Liver (tissue), 8 donors: ENCODE measurements at regions not wholly inside any gene's neighbourhood (a gene's known extent, or its start where the extent isn't known, plus 50 kb on each side); places are given as distances from the start of the nearest gene placed in this dataset.

Source experiments
- DNase-seq: peaks from one replicate; pipeline ENCODE4 v3.0.0-alpha.2; 2017; ENCODE audit warnings: low spot score
- H3K27ac ChIP-seq, 2 donors: one replicate each; pipeline ENCODE4 v1.7.0; 2013; ENCODE audit warnings: inconsistent platforms in 2 of 2, low read length in 2 of 2, control low read depth in 1 of 2, low read depth in 1 of 2, mild to moderate bottlenecking in 1 of 2
- H3K27me3 ChIP-seq, 4 donors: one replicate each; pipeline versions ENCODE4 v1.6.1 to v1.7.0; 2013; ENCODE audit warnings: low read length in 3 of 4, inconsistent platforms in 1 of 4, mild to moderate bottlenecking in 1 of 4, moderate library complexity in 1 of 4; ENCODE audit not compliant: control insufficient read depth in 4 of 4, insufficient read depth in 4 of 4
- H3K36me3 ChIP-seq, 4 donors: one replicate each; pipeline versions ENCODE4 v1.6.1 to v1.7.0; 2013; ENCODE audit warnings: low read length in 3 of 4, mild to moderate bottlenecking in 3 of 4, low read depth in 1 of 4, moderate library complexity in 1 of 4; ENCODE audit not compliant: control insufficient read depth in 4 of 4, insufficient read depth in 3 of 4
- H3K4me1 ChIP-seq, 4 donors: one replicate each; pipeline versions ENCODE4 v1.6.1 to v1.7.0; 2013; ENCODE audit warnings: low read length in 3 of 4, mild to moderate bottlenecking in 3 of 4, moderate library complexity in 1 of 4; ENCODE audit not compliant: control insufficient read depth in 4 of 4, insufficient read depth in 4 of 4
- H3K4me3 ChIP-seq, 3 donors: one replicate each; pipeline versions ENCODE4 v1.6.1 to v1.7.0; 2013; ENCODE audit warnings: low read length in 3 of 3, control low read depth in 1 of 3, low read depth in 1 of 3, mild to moderate bottlenecking in 1 of 3
- H3K9ac ChIP-seq, 2 donors: one replicate each; pipeline ENCODE4 v1.7.0; 2013; ENCODE audit warnings: low read length in 2 of 2, mild to moderate bottlenecking in 2 of 2, moderate library complexity in 2 of 2, control low read depth in 1 of 2, low read depth in 1 of 2
- H3K9me3 ChIP-seq, 4 donors: one replicate each; pipeline versions ENCODE4 v1.6.1 to v1.7.0; 2013; ENCODE audit warnings: low read length in 3 of 4; ENCODE audit not compliant: control insufficient read depth in 4 of 4
- FOXA2 ChIP-seq: IDR thresholded peaks from 2 replicates; pipeline ENCODE4 v1.6.1; 2016; ENCODE audit warnings: antibody characterized with exemption
- GABPA ChIP-seq, 2 donors: IDR thresholded peaks in 1 of 2; conservative IDR thresholded peaks in 1 of 2; 2 replicates each; pipeline ENCODE4 v1.6.1; 2016; ENCODE audit warnings: antibody characterized with exemption in 2 of 2, mild to moderate bottlenecking in 1 of 2, moderate library complexity in 1 of 2
- HNF4A ChIP-seq, 2 donors: conservative IDR thresholded peaks; 2 replicates each; pipeline ENCODE4 v1.6.1; 2016; ENCODE audit warnings: antibody characterized with exemption in 2 of 2, mild to moderate bottlenecking in 2 of 2
- HNF4G ChIP-seq: IDR thresholded peaks from 2 replicates; pipeline ENCODE4 v1.6.1; 2016; ENCODE audit warnings: antibody characterized with exemption
- JUND ChIP-seq, 2 donors: IDR thresholded peaks; 2 replicates each; pipeline ENCODE4 v1.6.1; 2016; ENCODE audit warnings: antibody characterized with exemption in 2 of 2
- NR2F2 ChIP-seq: IDR thresholded peaks from 2 replicates; pipeline ENCODE4 v1.6.1; 2016; ENCODE audit warnings: antibody characterized with exemption
- RAD21 ChIP-seq, 2 donors: IDR thresholded peaks; 2 replicates each; pipeline ENCODE4 v1.6.1; 2016; ENCODE audit warnings: antibody characterized with exemption in 2 of 2, mild to moderate bottlenecking in 2 of 2
- RXRA ChIP-seq, 2 donors: IDR thresholded peaks; 2 replicates each; pipeline ENCODE4 v1.6.1; 2017 to 2018; ENCODE audit warnings: antibody characterized with exemption in 2 of 2, mild to moderate bottlenecking in 1 of 2
- SP1 ChIP-seq: IDR thresholded peaks from 2 replicates; pipeline ENCODE4 v1.6.1; 2018; ENCODE audit warnings: antibody characterized with exemption, mild to moderate bottlenecking
- TAF1 ChIP-seq: conservative IDR thresholded peaks from 2 replicates; pipeline ENCODE4 v1.6.1; 2016; ENCODE audit warnings: antibody characterized with exemption, mild to moderate bottlenecking
- YY1 ChIP-seq: IDR thresholded peaks from 2 replicates; pipeline ENCODE4 v1.6.1; 2016; ENCODE audit warnings: antibody characterized with exemption, mild to moderate bottlenecking
- WGBS: extraction: QIAGEN DNeasy Blood & Tissue Kit; methylation state at CpG from one replicate; pipeline ENCODE4 v1.1.7; 2013; 5-methylcytosine and 5-hydroxymethylcytosine counted together
- TF ChIP-seq, protein P1 (sequence below): fragments of 150-350 bp; IDR thresholded peaks from 2 replicates; pipeline ENCODE4 v1.5.1; 2017; ENCODE audit warnings: improper control_type of control experiment, low read depth, low read length; ENCODE audit not compliant: missing input control
- TF ChIP-seq, protein P2 (sequence below): IDR thresholded peaks from 2 replicates; pipeline ENCODE4 v1.6.1; 2016; ENCODE audit warnings: antibody characterized with exemption
- TF ChIP-seq, protein P3 (sequence below): IDR thresholded peaks from 2 replicates; pipeline ENCODE4 v1.6.1; 2016; ENCODE audit warnings: antibody characterized with exemption, mild to moderate bottlenecking
- TF ChIP-seq, protein P4 (sequence below): IDR thresholded peaks from 2 replicates; pipeline ENCODE4 v1.6.1; 2016; ENCODE audit warnings: antibody characterized with exemption
- donor health status: healthy.
- donor health status: healthy.
- donor health status: healthy.
- donor health status: healthy.
- donor health status: healthy.

DNA sequence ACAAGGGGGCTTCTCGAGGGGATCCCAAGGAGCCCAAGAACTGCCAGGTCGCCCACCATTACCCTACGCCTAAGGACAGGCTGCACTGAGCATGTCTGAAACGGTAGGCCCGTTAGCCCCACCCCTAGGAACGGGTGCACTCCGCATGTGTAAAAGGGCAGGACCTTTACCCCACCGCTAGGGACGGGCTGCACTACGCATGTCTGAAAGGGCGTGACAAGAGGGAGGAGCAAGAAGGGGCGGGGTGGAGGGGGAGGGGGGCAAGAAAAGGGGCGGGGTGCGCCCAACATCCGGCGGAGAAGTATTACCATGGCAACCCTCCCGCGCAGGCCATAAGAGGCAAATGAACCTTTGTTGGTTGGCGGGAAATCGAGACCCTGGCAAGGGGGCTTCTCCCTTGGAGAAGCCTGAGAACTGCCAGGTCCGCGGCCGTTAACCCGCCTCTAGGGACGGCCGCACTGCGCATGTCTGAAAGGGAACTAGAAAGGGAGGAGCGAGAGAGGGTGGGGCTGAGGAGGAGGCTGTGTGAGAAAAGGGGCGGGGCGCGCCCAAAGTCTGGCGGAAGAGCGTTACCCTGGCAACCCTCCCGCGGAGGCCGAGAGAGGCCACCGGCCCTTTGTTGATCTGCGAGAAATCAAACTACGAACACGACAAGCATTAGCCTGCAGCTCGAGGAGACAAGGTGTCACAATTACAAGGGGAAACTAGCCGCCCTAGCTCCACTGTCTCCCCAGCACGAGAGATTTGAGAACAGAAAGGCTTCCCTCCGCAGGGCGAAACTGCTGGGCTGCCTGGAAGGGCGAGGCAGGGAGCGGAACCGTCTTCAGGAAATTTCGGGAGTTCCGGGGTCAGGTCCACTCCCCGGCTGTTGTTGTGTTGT, 2046.8 kb downstream of the TP53TG3F start:
- Histone ChIP-seq H3K4me1 (no peaks in the 10 kb centered on the region), H3K4me3 (no peak overlapping the region), H3K27ac (no peak overlapping the region), H3K27me3 (no peaks in the 10 kb centered on the region), H3K9me3 (peaks cover 0 to 5% (median 0%) of the 10 kb centered on the region in 4 donors), H3K9ac (no peak overlapping the region), H3K36me3 (no peaks in the 10 kb centered on the region)
- no peak for DNase-seq
- WGBS: 44% methylated on average over 51 of the region's 51 CpGs
- no peak for TF ChIP-seq RAD21 (IDR thresholded peaks at IDR 0.05)
- no peak for TF ChIP-seq YY1
- TF ChIP-seq RXRA (IDR thresholded peaks at IDR 0.05): no peak
- TF ChIP-seq HNF4G: no peak

DNA sequence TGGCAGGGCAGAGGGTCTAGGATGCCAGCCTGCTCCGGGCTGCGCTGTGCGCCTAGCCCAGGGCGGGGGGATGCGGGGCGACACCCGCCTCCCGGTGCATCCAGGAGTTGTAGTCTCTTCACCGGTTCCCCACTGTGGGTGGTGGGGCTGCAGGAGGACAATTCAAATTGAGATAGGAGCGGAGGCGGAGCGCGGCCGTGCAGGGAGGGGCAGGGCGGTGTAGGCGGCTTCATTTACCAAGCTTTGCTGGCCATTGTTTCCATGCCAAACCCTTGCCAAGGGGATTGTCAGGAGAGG, 2047.4 kb downstream of the TP53TG3F start:
- Histone ChIP-seq H3K9me3 (peaks cover 0 to 5% (median 0%) of the 10 kb centered on the region in 4 donors), H3K4me3 (no peak overlapping the region), H3K4me1 (no peaks in the 10 kb centered on the region), H3K27ac (no peak overlapping the region), H3K36me3 (no peaks in the 10 kb centered on the region), H3K27me3 (no peaks in the 10 kb centered on the region), H3K9ac (no peak overlapping the region)
- WGBS: 41% methylated on average over 16 of the region's 16 CpGs
- no peak for DNase-seq
- TF ChIP-seq RAD21 (IDR thresholded peaks at IDR 0.05) (no peak), YY1 (no peak), RXRA (IDR thresholded peaks at IDR 0.05) (no peak), HNF4A (conservative IDR thresholded peaks at IDR 0.05) (no peak), SP1 (no peak), FOXA2 (no peak), NR2F2 (no peak), HNF4G (no peak), JUND (IDR thresholded peaks at IDR 0.05) (no peak), TAF1 (no peak), GABPA (IDR thresholded peaks at IDR 0.05 in 1 of 2, conservative IDR thresholded peaks at IDR 0.05 in 1 of 2) (no peak)
- TF ChIP-seq, protein P1, sequence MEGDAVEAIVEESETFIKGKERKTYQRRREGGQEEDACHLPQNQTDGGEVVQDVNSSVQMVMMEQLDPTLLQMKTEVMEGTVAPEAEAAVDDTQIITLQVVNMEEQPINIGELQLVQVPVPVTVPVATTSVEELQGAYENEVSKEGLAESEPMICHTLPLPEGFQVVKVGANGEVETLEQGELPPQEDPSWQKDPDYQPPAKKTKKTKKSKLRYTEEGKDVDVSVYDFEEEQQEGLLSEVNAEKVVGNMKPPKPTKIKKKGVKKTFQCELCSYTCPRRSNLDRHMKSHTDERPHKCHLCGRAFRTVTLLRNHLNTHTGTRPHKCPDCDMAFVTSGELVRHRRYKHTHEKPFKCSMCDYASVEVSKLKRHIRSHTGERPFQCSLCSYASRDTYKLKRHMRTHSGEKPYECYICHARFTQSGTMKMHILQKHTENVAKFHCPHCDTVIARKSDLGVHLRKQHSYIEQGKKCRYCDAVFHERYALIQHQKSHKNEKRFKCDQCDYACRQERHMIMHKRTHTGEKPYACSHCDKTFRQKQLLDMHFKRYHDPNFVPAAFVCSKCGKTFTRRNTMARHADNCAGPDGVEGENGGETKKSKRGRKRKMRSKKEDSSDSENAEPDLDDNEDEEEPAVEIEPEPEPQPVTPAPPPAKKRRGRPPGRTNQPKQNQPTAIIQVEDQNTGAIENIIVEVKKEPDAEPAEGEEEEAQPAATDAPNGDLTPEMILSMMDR: no peak
- TF ChIP-seq, protein P2, sequence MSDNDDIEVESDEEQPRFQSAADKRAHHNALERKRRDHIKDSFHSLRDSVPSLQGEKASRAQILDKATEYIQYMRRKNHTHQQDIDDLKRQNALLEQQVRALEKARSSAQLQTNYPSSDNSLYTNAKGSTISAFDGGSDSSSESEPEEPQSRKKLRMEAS: no peak
- TF ChIP-seq, protein P3, sequence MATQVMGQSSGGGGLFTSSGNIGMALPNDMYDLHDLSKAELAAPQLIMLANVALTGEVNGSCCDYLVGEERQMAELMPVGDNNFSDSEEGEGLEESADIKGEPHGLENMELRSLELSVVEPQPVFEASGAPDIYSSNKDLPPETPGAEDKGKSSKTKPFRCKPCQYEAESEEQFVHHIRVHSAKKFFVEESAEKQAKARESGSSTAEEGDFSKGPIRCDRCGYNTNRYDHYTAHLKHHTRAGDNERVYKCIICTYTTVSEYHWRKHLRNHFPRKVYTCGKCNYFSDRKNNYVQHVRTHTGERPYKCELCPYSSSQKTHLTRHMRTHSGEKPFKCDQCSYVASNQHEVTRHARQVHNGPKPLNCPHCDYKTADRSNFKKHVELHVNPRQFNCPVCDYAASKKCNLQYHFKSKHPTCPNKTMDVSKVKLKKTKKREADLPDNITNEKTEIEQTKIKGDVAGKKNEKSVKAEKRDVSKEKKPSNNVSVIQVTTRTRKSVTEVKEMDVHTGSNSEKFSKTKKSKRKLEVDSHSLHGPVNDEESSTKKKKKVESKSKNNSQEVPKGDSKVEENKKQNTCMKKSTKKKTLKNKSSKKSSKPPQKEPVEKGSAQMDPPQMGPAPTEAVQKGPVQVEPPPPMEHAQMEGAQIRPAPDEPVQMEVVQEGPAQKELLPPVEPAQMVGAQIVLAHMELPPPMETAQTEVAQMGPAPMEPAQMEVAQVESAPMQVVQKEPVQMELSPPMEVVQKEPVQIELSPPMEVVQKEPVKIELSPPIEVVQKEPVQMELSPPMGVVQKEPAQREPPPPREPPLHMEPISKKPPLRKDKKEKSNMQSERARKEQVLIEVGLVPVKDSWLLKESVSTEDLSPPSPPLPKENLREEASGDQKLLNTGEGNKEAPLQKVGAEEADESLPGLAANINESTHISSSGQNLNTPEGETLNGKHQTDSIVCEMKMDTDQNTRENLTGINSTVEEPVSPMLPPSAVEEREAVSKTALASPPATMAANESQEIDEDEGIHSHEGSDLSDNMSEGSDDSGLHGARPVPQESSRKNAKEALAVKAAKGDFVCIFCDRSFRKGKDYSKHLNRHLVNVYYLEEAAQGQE: no peak
- TF ChIP-seq, protein P4, sequence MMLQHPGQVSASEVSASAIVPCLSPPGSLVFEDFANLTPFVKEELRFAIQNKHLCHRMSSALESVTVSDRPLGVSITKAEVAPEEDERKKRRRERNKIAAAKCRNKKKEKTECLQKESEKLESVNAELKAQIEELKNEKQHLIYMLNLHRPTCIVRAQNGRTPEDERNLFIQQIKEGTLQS: no peak
